ENCODE measurements at regions not wholly inside any gene's neighbourhood (a gene's known extent, or its start where the extent isn't known, plus 50 kb on each side); places are given as distances from the start of the nearest gene placed in this dataset.

- no peak for TF ChIP-seq HMGXB4 (CRISPR knock-in tag; IDR thresholded peaks at IDR 0.05; ENCODE audit: borderline replicate concordance in 1 of 2, low read depth in 1 of 2)
- TF ChIP-seq DPF2 (CRISPR knock-in tag; IDR thresholded peaks at IDR 0.05; ENCODE audit: borderline replicate concordance, low read depth) = no peak
- no peak for TF ChIP-seq IRF2 (CRISPR knock-in tag; IDR thresholded peaks at IDR 0.05)
- TF ChIP-seq ZNF737 (CRISPR knock-in tag; IDR thresholded peaks at IDR 0.05; ENCODE audit: borderline replicate concordance) = no peak
- no peak for TF ChIP-seq ZNF232 (CRISPR knock-in tag; IDR thresholded peaks at IDR 0.05; ENCODE audit: borderline replicate concordance)
- no peak for TF ChIP-seq ZSCAN22 (CRISPR knock-in tag; IDR thresholded peaks at IDR 0.05)
- TF ChIP-seq STAG1 (CRISPR knock-in tag; IDR thresholded peaks at IDR 0.05) = no peak
These were observed 645.9 kb downstream of the HTR1B start (continued) for GRCh38 chr6:76817429-76817828.

GRCh38 chr6:76814496-76815458 lies 648.5 kb downstream of the HTR1B start:
- 6% methylated on average over 7 of the region's 7 CpGs for WGBS (ENCODE audit: low lambda C conversion rate)
- Histone ChIP-seq H3K4me1 (ENCODE audit: insufficient read depth, low read length) (no peaks in the 10 kb centered on the region), H3K27me3 (ENCODE audit: control insufficient read depth in 1 of 2, insufficient read depth in 2 of 2, low read length in 2 of 2) (no peaks in the 10 kb centered on the region), H3K36me3 (replicated peaks in 1 of 2; ENCODE audit: control insufficient read depth in 1 of 2, insufficient read depth in 2 of 2, low read length in 2 of 2) (no peaks in the 10 kb centered on the region), H3K27ac (ENCODE audit: extremely low read length, insufficient read depth, low read length) (no peak overlapping the region), H3K9me3 (ENCODE audit: low read length) (no peaks in the 10 kb centered on the region), H4K20me1 (ENCODE audit: insufficient read depth, low read length) (no peaks in the 10 kb centered on the region), H3K79me2 (ENCODE audit: insufficient read depth, low read length) (no peaks in the 10 kb centered on the region), H3K4me2 (ENCODE audit: low read depth, low read length) (no peak overlapping the region), H3K9ac (ENCODE audit: insufficient read depth, low read depth, low read length) (no peak overlapping the region), H2AFZ (ENCODE audit: low read length) (no peak overlapping the region), H3K4me3 (replicated peaks in 1 of 3; ENCODE audit: insufficient read depth in 1 of 3, low read depth in 2 of 3, low read length in 3 of 3) (no peak overlapping the region)
- TF ChIP-seq ZBTB3 (CRISPR knock-in tag; IDR thresholded peaks at IDR 0.05; ENCODE audit: borderline replicate concordance, low read depth) (no peak), DPF2 (CRISPR knock-in tag; IDR thresholded peaks at IDR 0.05; ENCODE audit: borderline replicate concordance, low read depth) (no peak), CREBL2 (CRISPR knock-in tag; IDR thresholded peaks at IDR 0.05; ENCODE audit: borderline replicate concordance) (no peak), MIXL1 (CRISPR knock-in tag; IDR thresholded peaks at IDR 0.05) (no peak), ZNF674 (CRISPR knock-in tag; IDR thresholded peaks at IDR 0.05; ENCODE audit: low read depth) (no peak), REPIN1 (CRISPR knock-in tag; IDR thresholded peaks at IDR 0.05; ENCODE audit: borderline replicate concordance, low read depth) (no peak), KMT2A (CRISPR knock-in tag; IDR thresholded peaks at IDR 0.05) (no peak), ZBTB8A (CRISPR knock-in tag; IDR thresholded peaks at IDR 0.05; ENCODE audit: borderline replicate concordance, low read depth) (no peak), CREM (IDR thresholded peaks at IDR 0.05) (no peak), CREM (CRISPR knock-in tag; IDR thresholded peaks at IDR 0.05) (no peak), EP300 (IDR thresholded peaks at IDR 0.05; ENCODE audit: low read depth in 2 of 2, low read length in 2 of 2) (no peak), EP300 (CRISPR knock-in tag; IDR thresholded peaks at IDR 0.05; ENCODE audit: borderline replicate concordance) (no peak)
- in situ Hi-C loops (cut with HindIII; ENCODE audit: extremely low pct_ligation_motif_present, low pct_unique_long_range_greater_than_20kb) (no loop called here), intact Hi-C loops (cut with micrococcal nuclease; ENCODE audit: unreplicated experiment) (no loop called here)
- CTCF ChIA-PET (ENCODE audit: low intra/inter-chr PET ratio, low total read pairs) = no interaction called here
- BruUV-seq (replicated peaks) = no TSS peak
- POLR2A ChIA-PET = no interaction called here
- ATAC-seq (no peak), DNase-seq (ENCODE audit: low spot score) (no peak), FAIRE-seq (no peak)

All from HepG2 (cell line).